Forelimb muscle (tissue), 1 donor: ENCODE measurements at regions not wholly inside any gene's neighbourhood (a gene's known extent, or its start where the extent isn't known, plus 50 kb on each side); places are given as distances from the start of the nearest gene placed in this dataset.

Source experiments
- DNase-seq: peaks from one replicate; pipeline ENCODE4 v3.0.0-alpha.2; 2013; ENCODE audit warnings: low read depth

DNA sequence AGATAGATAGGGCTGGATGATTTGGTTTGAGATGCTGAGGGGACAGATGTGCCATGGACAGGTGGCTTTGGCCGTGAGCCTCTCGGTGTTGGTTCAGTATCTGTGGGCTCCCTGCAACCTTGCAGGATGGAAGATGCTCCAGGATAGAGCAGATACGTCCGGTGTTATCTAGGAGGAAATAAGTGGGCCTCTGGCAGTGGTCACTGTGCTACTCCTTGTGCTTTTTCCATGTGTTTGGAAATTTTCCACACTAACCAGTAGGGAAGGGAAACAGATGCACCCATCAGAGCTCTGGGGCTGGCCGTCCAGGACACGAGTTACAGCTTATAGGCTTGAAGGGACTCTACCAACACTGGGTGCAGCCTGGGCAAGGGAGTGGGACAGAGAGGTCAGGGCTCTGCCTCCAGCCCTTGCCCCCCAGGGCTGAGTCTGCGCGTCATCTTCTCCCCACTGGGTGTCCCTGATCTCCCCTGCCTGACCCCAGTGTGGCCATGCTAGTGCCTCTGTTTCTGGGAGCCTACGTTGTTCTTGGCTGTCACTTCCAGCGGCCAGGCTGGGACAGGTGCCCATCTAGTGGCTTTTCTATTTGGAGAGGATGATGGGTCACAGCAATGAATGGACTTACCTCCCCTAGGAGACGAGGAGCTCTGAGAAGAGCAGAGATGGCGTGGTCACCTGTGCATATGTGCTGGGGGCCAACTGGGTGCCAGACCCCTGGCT lies 166.9 kb downstream of the SEC14L1 start:
- DNase-seq, result no peak

DNA sequence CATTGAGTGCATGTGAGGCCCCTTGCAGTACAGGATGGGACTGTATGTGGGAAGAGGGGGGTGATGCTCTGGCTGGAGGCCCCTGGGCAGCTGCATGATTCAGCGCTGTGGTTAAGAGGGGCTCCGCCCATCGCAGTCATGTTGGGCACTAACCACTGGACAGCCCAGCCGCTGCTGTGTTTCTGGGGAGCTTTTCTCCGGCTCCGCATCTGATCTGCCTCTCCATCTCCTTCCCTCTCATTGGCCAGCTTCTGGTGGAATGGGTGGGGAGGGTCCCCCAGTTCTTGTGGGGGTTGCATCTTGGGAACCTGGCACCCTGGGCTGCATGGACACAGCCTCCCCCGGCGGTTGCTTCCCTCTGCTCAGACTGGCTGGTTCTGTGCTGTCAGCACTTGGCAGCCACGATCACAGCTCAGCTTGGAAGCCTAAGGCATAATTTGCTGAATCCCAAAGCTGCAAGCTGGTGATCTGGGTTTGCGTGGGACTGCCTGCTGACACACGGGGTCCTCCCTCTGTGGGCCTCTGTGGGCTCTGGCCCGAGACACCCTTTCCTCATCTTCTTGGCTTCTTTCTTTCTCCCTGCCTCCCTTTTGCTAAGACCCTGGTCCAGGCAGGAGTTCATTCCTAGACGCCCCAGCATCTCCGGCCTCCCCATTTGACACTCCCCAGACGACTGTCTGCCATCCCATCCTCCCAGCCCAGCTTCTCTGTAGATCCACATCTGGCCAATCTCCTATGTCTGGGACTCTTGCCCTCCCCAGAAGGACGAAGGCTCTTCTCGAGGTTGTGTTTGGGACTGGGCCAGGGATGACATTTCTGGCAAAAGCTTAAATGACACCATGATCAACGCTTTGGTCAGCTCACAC lies 168.3 kb downstream of the SEC14L1 start:
- no peak for DNase-seq

DNA sequence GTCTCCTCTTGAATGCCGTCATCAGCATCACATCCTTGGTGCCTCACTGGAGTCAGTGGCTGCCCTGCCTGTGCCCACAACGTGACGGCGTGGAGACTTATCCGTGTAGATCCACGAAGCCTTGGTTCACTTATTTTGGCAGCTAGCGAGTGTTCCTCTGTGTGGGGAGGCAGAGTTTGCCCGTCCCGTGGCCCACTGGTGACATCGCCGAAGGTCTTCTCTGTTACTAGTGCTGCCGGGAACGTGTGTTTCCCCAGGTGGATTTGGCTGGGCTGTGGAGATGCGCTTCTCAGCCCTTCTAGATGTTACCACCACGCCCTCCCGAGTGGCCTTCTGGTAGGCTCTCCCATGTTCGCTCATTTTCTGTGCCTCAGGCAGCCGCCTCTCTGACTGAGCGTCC lies 169.6 kb downstream of the SEC14L1 start:
- DNase-seq, result no peak

DNA sequence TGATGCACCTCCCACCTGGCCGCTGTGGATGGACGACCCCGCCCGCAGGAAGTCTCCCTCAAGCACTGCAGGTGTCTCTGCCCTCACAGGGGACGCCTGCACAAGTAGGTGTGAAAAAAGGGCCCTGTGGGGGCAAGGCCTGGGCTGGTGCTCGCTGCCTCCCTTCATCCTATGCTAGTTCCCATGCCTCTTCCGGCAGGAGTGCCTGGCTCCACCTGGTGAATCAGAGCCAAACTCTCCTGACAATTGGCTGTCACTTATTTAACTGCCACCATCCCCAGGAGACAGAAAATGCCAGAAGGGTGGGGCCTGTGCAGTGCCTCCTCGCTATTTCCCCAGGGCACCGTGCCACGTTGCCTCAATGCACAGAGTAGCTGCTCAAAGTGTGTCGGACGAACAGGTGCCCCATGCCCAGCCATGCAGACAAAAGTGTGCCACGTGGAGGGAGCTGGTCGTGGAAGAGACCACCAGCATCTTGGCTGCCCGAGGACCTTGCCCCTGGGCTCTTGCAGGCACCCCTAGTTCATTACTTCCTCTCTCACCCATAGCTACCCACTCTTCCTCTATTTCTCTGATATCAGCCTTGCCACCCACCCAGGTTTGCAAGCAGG lies 170.7 kb downstream of the SEC14L1 start:
- DNase-seq, result no peak

DNA sequence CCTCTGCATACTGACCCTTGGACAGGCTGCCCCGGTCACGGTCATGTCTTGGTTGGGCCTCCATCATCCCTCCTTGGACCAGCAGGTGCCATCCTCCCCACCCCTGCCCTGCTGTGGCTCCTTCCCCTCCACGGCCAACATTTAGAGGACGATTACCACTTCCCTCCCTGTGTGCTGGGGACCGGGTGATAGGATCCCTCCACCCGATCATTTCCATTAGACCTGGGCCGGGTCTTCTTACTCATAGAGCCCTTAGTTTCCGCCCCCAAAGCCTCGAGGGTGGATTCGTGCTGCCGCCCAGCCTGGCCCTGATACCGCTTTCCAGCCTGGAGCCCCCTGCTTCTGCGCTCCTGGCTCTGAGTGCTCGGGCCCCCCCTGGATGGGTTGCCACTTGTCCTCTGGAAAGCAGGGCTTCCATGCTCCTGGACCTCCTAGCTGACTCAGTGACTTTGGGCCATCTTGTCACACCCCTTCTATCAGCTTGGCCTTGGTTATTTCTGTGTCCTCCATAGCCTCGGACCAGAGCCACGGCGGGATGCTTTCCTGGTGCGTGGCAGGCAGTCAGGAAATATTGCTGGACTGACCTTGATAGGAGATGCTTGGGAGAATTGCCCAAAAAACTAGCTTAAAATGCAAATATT lies 171.4 kb downstream of the SEC14L1 start:
- no peak for DNase-seq

DNA sequence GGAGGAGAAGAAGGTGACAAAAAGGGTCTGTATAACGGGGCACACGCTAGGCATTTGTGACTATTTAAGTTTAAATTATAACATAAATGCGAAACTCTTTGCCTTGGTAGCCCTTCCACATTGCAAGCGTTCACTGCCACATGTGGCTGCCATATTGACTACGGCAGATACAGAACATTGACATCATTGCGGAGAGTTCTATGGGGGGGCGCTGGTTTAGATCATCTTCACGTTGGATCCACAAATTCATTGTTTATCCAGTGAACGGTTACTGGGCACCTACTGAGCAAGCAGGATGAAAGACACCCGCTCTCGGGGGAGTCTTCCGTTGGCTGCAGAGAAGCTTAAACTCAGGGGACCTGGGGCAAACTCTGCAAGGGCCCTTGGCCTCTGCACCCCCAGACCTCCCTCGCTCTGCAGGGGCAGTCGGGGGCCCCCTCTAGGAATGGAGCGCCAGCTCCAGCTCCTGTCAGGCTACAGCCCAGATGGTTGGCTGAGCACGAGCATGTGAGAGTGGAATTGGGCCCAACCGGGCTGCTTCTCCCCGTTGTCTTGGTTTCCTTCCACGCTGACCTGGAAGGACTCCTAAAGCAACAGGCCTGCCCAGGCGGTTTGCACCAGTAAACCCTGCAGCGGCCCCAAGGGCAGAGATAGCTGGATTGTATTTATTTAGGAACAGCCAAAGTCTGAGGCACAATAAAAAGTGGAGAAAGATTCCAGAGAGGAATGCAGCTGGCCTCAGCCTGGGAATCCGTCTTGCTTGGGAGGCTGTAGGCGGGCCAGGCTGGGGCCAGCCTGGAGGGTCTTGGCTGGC lies 172.2 kb downstream of the SEC14L1 start:
- DNase-seq, result no peak

DNA sequence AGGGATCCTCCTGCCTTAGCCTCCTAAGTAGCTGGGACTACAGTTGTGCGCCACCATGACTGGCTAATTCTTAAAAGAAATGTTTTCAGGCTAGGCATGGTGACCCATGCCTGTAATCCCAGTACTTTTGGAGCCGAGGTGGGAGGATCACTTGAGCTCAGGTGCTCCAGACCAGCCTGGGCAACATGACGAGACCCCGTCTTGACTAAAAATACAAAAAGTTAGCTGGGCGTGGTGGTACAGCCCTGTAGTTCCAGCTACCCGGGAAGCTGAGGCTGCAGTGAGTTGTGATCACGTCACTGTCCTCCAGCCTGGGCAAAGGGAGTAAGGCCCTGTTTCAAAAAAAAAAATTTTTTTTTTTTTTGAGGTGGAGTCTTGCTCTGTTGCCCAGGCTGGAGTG lies 173.1 kb downstream of the SEC14L1 start:
- no peak for DNase-seq

DNA sequence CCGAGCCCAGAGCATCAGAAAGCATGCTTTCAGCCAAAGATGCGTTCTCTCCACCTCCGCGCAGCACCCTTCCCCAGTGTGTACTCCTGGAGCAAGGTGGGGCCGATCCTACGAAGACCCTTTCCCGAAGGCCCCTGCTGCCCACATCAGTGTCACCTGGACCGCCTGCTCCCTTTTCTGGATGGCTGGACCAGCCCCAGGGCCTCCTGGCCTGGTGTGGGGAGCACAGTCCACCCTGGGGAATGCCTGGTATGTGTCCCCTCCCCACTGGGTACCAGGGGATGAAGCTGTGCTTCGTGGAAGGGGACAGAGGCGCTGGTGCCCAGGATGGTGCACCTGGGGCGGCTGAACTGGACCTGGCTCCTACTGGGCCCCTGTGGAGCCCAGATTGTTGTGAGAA lies 173.8 kb downstream of the SEC14L1 start:
- DNase-seq, result no peak

DNA sequence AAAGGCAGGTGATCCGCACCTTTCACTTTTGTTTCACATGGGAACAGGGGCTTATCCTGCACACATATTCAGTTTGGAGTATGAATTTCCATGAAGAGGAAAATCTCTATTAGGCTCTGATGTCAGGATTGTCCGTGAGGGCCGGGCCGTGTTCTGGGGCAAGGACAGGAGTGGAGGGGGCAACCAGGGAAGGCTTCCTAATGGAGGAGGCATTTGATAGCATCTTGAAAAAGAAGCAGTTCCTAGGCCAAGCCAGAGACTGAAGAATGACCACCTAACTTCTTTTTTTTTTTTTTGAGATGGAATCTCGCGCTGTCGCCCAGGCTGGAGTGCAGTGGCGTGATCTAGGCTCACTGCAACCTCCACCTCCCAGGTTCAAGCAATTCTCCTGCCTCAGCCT lies 174.2 kb downstream of the SEC14L1 start:
- no peak for DNase-seq

DNA sequence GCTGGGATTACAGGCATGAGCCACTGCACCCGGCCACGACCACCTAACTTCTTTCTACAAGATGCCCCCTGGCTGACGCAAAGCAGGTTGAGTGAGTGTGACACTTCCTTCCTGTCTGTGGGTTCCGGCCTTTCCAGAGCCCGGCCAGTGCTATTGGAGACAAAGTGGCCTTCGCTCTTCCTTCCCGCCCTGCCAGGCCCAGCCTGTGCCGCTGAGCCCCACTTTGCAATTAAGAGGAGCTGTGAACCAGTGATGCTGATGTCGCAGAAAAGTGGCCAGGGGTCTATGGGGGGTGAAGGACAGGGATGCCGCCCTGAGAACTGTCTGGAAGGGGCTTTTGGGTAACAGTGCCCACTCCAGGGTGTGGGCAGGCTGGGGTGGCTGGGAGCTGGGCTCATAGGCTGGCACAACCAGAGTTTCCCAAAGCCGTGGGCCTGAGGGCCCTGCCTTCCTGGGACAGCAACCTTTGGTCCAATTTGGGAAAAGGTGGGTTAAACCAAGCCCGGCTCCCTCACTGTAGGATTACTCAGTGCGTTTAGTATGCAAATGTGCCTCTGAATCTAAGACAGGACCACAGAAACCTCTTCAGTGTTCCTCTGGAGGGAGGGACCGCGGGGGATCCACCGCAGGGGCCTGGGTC lies 174.9 kb downstream of the SEC14L1 start:
- no peak for DNase-seq

DNA sequence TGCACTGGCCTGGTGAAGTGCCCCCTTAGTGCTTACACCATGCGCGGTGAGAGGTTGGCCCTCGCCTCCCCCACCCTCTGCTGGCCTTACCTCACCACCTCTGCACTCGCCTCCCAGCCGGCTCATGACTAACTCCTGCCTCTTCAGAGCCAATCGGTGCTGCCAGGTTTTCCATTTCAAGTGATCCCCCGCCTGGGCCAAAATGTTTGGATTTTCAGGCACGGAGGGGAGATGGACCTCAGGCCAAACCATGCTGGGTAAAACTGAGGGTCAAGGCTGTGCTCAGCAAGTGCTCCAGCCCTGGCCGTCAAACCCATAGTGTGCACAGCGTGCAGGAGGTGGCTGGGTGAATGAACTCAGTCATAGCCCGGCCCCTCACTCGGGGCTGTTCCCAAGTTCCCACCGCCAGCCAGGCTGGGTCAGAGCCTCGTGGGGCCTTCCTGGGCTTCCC lies 175.4 kb downstream of the SEC14L1 start:
- no peak for DNase-seq

DNA sequence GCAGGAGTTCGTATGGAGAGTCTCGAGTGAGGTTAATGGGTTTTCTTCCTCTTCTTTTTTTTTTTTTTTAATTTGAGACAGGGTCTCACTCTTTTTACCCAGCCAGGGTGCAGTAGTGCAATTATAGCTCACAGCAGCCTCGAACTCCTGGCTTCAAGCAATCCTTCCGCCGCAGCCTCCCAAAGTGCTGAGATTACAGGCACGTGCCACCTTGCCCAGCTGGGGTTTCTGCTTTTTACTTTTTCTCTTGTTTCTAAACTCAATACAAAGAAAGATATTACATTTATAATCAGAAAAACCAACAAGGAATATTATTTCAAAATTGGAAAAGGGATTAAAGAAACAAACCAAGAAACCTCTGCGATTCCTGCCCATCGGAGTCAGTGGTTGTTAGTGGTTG lies 175.9 kb downstream of the SEC14L1 start:
- DNase-seq, result no peak

DNA sequence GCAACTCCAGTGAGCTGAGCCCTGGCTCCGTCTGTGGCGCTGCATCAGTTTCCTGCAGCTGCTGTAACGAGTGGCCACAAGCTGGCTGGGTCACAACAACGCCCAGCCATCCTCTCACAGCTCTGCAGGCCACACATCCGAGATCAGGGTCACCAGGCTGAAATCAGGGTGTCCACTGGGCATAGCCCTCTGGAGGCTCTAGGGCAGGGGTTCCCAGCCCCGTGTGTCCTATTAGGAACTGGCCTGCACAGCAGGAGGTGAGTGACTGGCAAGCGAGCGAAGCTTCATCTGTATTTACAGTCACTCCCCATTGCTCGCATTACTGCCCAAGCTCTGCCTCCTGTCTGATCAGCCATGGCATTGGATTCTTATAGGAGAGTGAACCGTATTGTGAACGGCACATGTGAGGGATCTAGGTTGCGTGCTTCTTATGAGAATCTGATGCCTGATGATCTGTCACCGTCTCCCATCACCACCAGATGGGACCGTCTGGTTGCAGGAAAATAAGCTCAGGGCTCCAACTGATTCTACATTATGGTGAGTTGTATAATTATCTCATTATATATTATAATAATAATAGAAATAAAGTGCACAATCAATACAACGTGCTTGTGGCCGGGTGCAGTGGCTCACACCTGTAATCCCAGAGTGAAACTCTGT lies 176.5 kb downstream of the SEC14L1 start:
- DNase-seq, result no peak

DNA sequence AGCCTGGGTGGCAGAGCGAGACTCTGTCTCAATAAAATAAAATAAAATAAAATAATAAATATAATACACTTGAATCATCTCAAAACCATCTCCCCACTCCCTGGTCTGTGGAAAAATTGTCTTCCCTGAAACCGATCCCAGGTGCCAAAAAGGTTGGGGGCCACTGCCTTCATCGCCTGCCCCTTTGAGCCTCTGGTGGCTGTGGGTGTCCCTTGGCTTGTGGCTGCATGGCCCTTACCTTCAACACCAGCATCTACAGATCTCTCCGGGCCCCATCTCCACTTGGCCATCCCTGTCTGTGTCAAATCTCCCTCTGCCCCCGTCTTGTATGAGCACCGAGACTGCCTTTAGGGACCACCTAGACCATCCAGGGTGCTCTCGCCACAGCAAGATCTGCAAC lies 177.3 kb downstream of the SEC14L1 start:
- no peak for DNase-seq

DNA sequence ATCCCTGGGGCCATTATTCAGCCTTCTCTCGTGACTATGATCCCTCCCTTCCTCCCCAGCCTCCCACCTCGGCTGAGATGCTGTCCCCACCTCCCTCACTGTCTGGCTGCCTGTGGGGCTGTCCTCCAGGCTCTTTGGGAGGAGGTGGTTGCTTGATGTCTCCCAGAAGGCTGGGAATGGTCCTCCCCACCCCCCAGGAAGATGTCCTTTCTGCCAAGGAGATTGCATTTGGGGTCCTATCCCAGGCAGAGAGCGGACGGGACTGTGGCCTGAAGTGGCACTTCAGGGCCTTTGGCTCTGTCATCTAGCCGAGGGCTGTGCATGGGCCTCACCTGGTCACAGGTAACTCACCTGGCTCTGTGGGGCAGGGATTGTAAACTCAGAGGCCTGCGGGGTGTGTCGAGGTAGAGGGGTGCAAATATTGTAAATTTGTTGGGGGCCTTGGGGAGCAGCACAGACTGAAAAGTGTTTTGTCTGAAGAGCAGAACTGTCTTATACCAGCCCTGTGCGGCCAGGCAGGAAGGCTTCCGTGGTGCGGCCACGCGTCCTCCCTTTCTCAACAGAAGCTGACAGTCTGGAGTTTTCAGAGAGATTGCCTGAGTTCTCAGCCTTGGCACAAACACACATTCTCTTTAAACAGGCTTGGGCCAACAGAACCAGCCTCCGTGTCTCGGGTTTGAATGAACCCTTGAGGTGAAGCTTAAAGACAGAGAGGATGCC lies 177.9 kb downstream of the SEC14L1 start:
- DNase-seq, result no peak

DNA sequence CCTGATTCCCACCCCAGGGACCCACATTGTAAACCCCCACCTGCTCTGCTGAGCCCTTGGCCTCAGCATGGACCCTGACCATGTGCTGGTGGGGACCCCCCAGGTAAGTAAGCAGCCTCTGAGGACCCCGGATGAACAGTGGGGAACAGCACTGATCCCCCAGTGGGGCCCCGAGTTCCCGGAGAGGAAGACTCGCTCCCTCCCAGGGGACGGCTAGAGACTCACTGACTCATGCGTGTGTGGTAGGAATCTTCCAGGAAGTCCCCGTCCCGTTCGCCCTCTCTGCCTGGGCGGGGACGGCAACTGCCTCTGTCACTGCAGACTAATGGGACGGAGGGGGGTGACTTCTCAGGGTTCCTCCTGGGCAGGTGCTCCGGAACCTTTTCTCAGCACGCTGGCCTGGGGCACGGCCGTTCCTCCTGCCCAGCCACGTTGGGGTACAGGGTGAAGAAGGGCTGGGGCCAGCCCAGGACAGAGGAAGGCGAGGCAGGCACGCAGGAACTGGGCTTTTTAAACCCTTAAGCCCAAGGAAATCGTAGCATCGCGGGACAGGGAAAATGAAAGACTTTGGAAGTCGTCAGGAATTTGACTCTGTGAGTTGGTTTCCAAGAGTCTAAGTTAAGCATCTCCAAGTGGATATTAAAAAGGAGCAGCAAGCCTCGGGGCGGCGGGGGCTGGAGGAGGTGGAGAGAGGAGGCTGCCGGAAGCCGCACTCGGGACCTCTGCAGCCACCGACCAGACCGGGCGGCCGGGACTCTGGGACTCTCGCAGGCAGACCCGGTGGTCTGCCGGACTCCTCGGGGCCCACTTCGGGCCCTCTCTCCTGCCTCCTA lies 178.7 kb downstream of the SEC14L1 start:
- no peak for DNase-seq

DNA sequence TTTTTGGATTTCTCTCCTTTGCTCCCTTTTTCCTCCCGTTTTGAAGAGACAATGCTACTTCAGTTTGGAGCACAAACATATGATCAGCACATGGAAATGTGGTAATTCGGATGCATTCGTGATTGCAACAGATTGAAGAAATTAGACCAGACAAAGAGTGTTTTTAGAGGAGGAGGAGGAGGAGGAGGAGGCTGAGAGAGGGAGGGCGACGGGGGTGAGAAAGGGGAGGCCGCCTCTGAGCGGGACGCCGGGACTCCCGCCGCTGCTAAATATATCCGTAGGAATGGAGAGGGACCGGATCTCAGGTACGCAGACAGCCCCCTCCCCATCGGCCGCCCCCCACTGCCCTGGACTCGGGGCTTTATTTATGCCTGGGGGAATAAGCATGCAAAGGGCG lies 179.3 kb downstream of the SEC14L1 start:
- DNase-seq, result no peak

DNA sequence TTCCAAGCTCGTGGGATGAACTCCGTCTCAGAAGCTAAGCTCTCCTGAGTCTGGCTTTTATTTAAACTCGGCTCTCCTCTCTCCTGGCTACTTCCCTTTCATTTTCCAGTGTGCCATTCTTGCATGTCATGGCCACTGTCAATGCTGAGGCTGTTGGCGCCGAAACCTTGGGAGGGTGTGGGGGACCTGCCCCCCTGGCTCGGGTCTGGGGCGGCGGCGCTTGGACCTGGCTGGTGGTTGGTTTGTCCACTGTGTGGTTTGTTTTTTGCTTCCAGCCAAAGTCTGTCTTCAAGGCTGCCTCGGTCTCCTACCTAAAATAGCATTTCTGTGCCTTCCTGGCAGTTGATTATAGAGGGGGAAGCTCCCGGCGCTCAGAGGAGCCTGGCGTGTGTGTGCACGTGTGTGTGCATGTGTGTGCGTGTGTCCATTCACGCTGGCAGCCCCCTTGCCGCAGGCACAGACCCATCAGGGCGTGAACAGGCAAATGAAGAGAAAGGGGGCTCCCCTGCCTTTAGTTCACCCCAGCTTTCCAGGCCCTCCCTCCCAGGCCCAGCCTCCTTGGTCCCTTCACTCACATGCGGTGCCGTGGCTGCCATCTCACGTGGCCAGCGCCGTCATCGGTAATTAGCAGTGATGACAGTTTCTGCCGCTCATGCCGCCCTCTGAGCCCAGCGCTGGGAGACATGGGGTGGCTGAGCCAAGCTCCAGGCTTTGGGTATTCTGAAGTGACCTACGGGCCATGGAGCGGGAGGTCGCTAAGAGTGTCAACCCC lies 179.9 kb downstream of the SEC14L1 start:
- DNase-seq, result no peak
